Astrocyte (in vitro differentiated cells and primary cell): ENCODE measurements at regions not wholly inside any gene's neighbourhood (a gene's known extent, or its start where the extent isn't known, plus 50 kb on each side); places are given as distances from the start of the nearest gene placed in this dataset.

Source experiments
- DNase-seq: peaks from one replicate; pipeline ENCODE4 v3.0.0-alpha.2; 2010; ENCODE audit warnings: low read depth
- FAIRE-seq: peaks from 2 replicates; lab custom pipeline; 2011; peaks lifted over from hg19 to GRCh38; lab: Jason Lieb, UNC
- H2AFZ ChIP-seq: 2 replicates; pipeline ENCODE4 v1.6.0; 2012; ENCODE audit warnings: low read depth, low read length, inconsistent platforms
- H3K27ac ChIP-seq: 2 replicates; pipeline ENCODE4 v1.5.1; 2011; ENCODE audit warnings: low read depth, low read length, inconsistent platforms
- H3K27me3 ChIP-seq: 2 replicates; pipeline ENCODE4 v1.6.0; 2011; ENCODE audit warnings: low read length, inconsistent platforms; ENCODE audit not compliant: insufficient read depth
- H3K36me3 ChIP-seq: 2 replicates; pipeline ENCODE4 v1.5.1; 2011; ENCODE audit warnings: low read length, inconsistent platforms; ENCODE audit not compliant: insufficient read depth
- H3K4me1 ChIP-seq: 2 replicates; pipeline ENCODE4 v1.5.1; 2011; ENCODE audit warnings: low read length, inconsistent platforms; ENCODE audit not compliant: insufficient read depth
- H3K4me2 ChIP-seq: 2 replicates; pipeline ENCODE4 v1.6.0; 2012; ENCODE audit warnings: low read length, inconsistent platforms
- H3K4me3 ChIP-seq: 2 replicates; pipeline ENCODE4 v1.5.1; 2011; ENCODE audit warnings: low read depth, mild to moderate bottlenecking, low read length, inconsistent platforms; ENCODE audit not compliant: insufficient read depth
- H3K79me2 ChIP-seq: 2 replicates; pipeline ENCODE4 v1.6.0; 2012; ENCODE audit warnings: mild to moderate bottlenecking, low read length, inconsistent platforms; ENCODE audit not compliant: insufficient read depth
- H3K9ac ChIP-seq: 2 replicates; pipeline ENCODE4 v1.6.0; 2012; ENCODE audit warnings: mild to moderate bottlenecking, low read length, inconsistent platforms
- H3K9me3 ChIP-seq: 2 replicates; pipeline ENCODE4 v1.5.1; 2012; ENCODE audit warnings: low read depth, mild to moderate bottlenecking, low read length, inconsistent platforms; ENCODE audit not compliant: insufficient read depth
- H4K20me1 ChIP-seq: 2 replicates; pipeline ENCODE4 v1.6.0; 2012; ENCODE audit warnings: low read length, inconsistent platforms; ENCODE audit not compliant: insufficient read depth
- H3K27ac Mint-ChIP-seq: one replicate; pipeline ENCODE4 v1.8.0; 2021; ENCODE audit warnings: mild to moderate bottlenecking, mixed read lengths; ENCODE audit not compliant: unreplicated experiment
- H3K27me3 Mint-ChIP-seq: one replicate; pipeline ENCODE4 v1.8.0; 2021; ENCODE audit warnings: low read depth, mixed read lengths; ENCODE audit not compliant: unreplicated experiment
- H3K36me3 Mint-ChIP-seq: one replicate; pipeline ENCODE4 v1.8.0; 2021; ENCODE audit warnings: low read depth, mixed read lengths; ENCODE audit not compliant: unreplicated experiment
- H3K4me1 Mint-ChIP-seq: one replicate; pipeline ENCODE4 v1.8.0; 2021; ENCODE audit warnings: low read depth, mixed read lengths; ENCODE audit not compliant: unreplicated experiment
- H3K4me3 Mint-ChIP-seq: one replicate; pipeline ENCODE4 v1.8.0; 2021; ENCODE audit warnings: mild to moderate bottlenecking, moderate library complexity, mixed read lengths; ENCODE audit not compliant: unreplicated experiment
- H3K9me3 Mint-ChIP-seq: one replicate; pipeline ENCODE4 v1.8.0; 2021; ENCODE audit warnings: mild to moderate bottlenecking, mixed read lengths; ENCODE audit not compliant: unreplicated experiment
- EZH2 ChIP-seq: IDR thresholded peaks from 2 replicates; pipeline ENCODE4 v1.6.1; 2012; ENCODE audit warnings: mild to moderate bottlenecking, low read length, inconsistent platforms; ENCODE audit not compliant: insufficient read depth
- TF ChIP-seq, protein P1 (sequence below): IDR thresholded peaks from 2 replicates; pipeline ENCODE4 v1.5.1; 2011; ENCODE audit warnings: low read depth, mild to moderate bottlenecking, inconsistent platforms, low read length, moderate library complexity; ENCODE audit not compliant: insufficient read depth

DNA sequence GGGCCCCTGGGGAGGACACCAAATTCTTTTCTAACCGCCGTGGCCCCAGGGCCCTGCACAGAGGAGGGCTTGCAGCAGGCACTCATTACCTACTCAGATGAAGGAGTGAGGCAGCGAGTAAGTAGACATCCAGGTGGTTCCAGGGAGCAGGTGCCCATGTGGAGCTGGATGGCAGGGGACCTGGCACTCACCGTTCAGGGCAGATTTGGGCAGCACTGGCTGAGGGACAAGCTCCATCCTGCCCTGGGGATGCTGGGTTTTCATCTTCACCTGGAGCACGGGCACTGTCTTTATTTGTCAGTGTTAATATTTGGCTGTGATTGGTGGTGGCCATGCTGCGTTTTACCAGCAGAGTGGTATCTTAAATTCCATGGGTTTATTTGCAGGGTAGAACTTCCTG lies 1182.7 kb downstream of the BRD1 start:
- H3K27me3 ChIP-seq = no peaks in the 10 kb centered on the region
- no peak overlapping the region for H3K9ac ChIP-seq
- no peaks in the 10 kb centered on the region for H3K36me3 ChIP-seq
- FAIRE-seq = no peak
- Mint-ChIP-seq H3K27ac (no peak overlapping the region), H3K36me3 (no peaks in the 10 kb centered on the region), H3K27me3 (peaks cover 13% of the 10 kb centered on the region), H3K4me1 (no peaks in the 10 kb centered on the region), H3K4me3 (no peak overlapping the region), H3K9me3 (no peaks in the 10 kb centered on the region)
- H3K4me3 ChIP-seq = no peak overlapping the region
- TF ChIP-seq, protein P1, sequence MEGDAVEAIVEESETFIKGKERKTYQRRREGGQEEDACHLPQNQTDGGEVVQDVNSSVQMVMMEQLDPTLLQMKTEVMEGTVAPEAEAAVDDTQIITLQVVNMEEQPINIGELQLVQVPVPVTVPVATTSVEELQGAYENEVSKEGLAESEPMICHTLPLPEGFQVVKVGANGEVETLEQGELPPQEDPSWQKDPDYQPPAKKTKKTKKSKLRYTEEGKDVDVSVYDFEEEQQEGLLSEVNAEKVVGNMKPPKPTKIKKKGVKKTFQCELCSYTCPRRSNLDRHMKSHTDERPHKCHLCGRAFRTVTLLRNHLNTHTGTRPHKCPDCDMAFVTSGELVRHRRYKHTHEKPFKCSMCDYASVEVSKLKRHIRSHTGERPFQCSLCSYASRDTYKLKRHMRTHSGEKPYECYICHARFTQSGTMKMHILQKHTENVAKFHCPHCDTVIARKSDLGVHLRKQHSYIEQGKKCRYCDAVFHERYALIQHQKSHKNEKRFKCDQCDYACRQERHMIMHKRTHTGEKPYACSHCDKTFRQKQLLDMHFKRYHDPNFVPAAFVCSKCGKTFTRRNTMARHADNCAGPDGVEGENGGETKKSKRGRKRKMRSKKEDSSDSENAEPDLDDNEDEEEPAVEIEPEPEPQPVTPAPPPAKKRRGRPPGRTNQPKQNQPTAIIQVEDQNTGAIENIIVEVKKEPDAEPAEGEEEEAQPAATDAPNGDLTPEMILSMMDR = no peak
- no peak for TF ChIP-seq EZH2
- no peaks in the 10 kb centered on the region for H3K4me1 ChIP-seq
- H3K9me3 ChIP-seq = no peaks in the 10 kb centered on the region
- no peaks in the 10 kb centered on the region for H4K20me1 ChIP-seq
- no peak overlapping the region for H3K4me2 ChIP-seq
- H3K79me2 ChIP-seq = no peaks in the 10 kb centered on the region
- no peak overlapping the region for H3K27ac ChIP-seq
- DNase-seq = no peak
- no peak overlapping the region for H2AFZ ChIP-seq

DNA sequence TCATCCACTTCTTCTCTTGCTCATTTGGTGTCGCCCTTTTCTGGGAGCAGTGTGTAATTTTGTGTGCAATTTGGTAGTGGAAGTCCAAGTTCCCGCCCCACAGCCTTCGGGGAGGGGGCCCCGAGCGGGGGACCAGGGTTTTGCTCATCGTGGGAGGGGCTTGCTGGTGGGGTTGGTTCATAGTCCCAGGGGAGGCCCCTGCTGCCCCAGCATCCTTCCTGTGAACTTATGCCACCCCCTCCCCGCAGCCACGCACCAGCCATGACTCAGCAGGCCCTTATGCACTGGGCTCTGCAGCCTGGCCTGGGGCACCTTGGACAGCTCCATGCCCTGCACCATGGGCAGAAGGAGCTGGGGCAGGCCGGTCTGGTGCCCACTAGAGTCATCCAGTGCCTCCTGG lies 1183.6 kb downstream of the BRD1 start:
- no peak overlapping the region for H3K4me2 ChIP-seq
- H3K36me3 ChIP-seq = no peaks in the 10 kb centered on the region
- DNase-seq (no peak), FAIRE-seq (no peak)
- Mint-ChIP-seq H3K9me3 (no peaks in the 10 kb centered on the region), H3K27me3 (peaks cover 15% of the 10 kb centered on the region), H3K27ac (no peak overlapping the region), H3K4me1 (no peaks in the 10 kb centered on the region), H3K4me3 (no peak overlapping the region), H3K36me3 (no peaks in the 10 kb centered on the region)
- H3K27me3 ChIP-seq = no peaks in the 10 kb centered on the region
- H3K4me3 ChIP-seq = no peak overlapping the region
- no peak overlapping the region for H3K9ac ChIP-seq
- H3K27ac ChIP-seq = no peak overlapping the region
- no peaks in the 10 kb centered on the region for H4K20me1 ChIP-seq
- no peak overlapping the region for H2AFZ ChIP-seq
- no peaks in the 10 kb centered on the region for H3K9me3 ChIP-seq
- no peaks in the 10 kb centered on the region for H3K79me2 ChIP-seq
- TF ChIP-seq EZH2 = no peak
- TF ChIP-seq, protein P1 = no peak
- H3K4me1 ChIP-seq = no peaks in the 10 kb centered on the region

DNA sequence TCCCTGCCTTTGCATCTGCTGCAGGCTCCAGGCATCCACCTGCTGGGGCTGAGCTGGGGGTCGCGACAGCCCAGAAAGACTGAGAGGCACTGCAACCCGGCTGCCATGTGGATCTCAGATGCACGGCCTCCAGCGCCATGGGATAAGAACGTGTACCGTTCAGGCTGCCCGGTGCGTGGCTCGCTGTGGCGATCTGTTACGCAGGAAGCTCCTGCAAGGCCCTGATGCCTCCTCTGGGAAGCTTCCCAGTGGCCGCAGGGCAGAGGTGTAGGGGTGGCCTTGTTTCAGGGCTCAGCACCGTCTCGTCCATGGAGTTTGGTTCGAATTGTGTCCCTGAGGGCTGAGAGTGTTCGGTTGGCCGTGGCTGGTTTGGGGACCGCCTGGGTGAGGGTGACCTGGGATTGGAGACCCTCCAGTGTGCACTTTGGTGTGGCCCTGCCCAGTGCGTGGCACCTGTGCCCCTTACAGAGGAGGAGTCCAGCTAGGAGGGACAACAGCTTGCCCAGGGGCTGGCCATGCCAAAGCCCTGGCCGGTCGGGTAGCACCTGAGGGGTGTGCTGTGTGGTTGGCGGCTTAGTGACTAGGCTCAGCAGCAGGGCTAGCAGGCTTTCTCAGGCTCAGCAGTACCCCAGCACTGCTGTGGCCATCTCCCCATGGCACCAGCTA lies 1184.5 kb downstream of the BRD1 start:
- no peaks in the 10 kb centered on the region for H3K9me3 ChIP-seq
- no peak overlapping the region for H3K27ac ChIP-seq
- no peak overlapping the region for H3K27ac Mint-ChIP-seq
- TF ChIP-seq, protein P1 = no peak
- no peak for TF ChIP-seq EZH2
- no peak overlapping the region for H3K4me3 ChIP-seq
- no peaks in the 10 kb centered on the region for H3K27me3 ChIP-seq
- H3K9me3 Mint-ChIP-seq = no peaks in the 10 kb centered on the region
- no peak for DNase-seq
- no peak overlapping the region for H3K9ac ChIP-seq
- peaks cover 15% of the 10 kb centered on the region for H3K27me3 Mint-ChIP-seq
- H3K36me3 ChIP-seq = no peaks in the 10 kb centered on the region
- H2AFZ ChIP-seq = no peak overlapping the region
- H3K4me2 ChIP-seq = no peak overlapping the region
- FAIRE-seq = no peak
- H3K4me3 Mint-ChIP-seq = no peak overlapping the region
- no peaks in the 10 kb centered on the region for H3K4me1 Mint-ChIP-seq
- no peaks in the 10 kb centered on the region for H4K20me1 ChIP-seq
- no peaks in the 10 kb centered on the region for H3K79me2 ChIP-seq
- no peaks in the 10 kb centered on the region for H3K36me3 Mint-ChIP-seq
- H3K4me1 ChIP-seq = no peaks in the 10 kb centered on the region
